HL-60 (cell line): ENCODE measurements at regions not wholly inside any gene's neighbourhood (a gene's known extent, or its start where the extent isn't known, plus 50 kb on each side); places are given as distances from the start of the nearest gene placed in this dataset.

Experiments
- DNase-seq, 2 experiments: peaks; one replicate each; pipeline ENCODE4 v3.0.0-alpha.2; 2010 to 2020; ENCODE audit warnings: low read depth in 1 of 2, low spot score in 1 of 2
- H3K27ac ChIP-seq: fragments of 250-450 bp; sonication (Bioruptor Pico); replicated peaks from 2 replicates; pipeline ENCODE4 v1.5.1; 2020; ENCODE audit warnings: mild to moderate bottlenecking, moderate library complexity
- H3K27me3 ChIP-seq: fragments of 250-450 bp; sonication (Bioruptor Pico); 2 replicates; pipeline ENCODE4 v1.5.1; 2021; ENCODE audit warnings: mild to moderate bottlenecking, moderate library complexity; ENCODE audit not compliant: insufficient read depth, poor library complexity, severe bottlenecking
- H3K4me3 ChIP-seq: replicated peaks from 2 replicates; pipeline ENCODE4 v1.5.1; 2011; ENCODE audit warnings: mild to moderate bottlenecking, control low read depth, low read length; ENCODE audit not compliant: insufficient read depth
- GABPA ChIP-seq: IDR thresholded peaks from 2 replicates; pipeline ENCODE4 v1.6.1; 2012; ENCODE audit warnings: low read depth
- POLR2AphosphoS5 ChIP-seq: IDR thresholded peaks from 2 replicates; pipeline ENCODE4 v1.6.1; 2012; ENCODE audit warnings: low read depth
- SPI1 ChIP-seq: IDR thresholded peaks from 2 replicates; pipeline ENCODE4 v1.6.1; 2012; ENCODE audit warnings: low read depth, mild to moderate bottlenecking, borderline replicate concordance
- TF ChIP-seq, protein P1 (sequence below): IDR thresholded peaks from one replicate; pipeline ENCODE4 v1.5.1; 2011; ENCODE audit warnings: low read length, control low read depth, inconsistent platforms; ENCODE audit not compliant: insufficient read depth
- TF ChIP-seq, protein P2 (sequence below): IDR thresholded peaks from 2 replicates; pipeline ENCODE4 v1.6.1; 2012; ENCODE audit warnings: low read depth; ENCODE audit not compliant: insufficient replicate concordance

DNA sequence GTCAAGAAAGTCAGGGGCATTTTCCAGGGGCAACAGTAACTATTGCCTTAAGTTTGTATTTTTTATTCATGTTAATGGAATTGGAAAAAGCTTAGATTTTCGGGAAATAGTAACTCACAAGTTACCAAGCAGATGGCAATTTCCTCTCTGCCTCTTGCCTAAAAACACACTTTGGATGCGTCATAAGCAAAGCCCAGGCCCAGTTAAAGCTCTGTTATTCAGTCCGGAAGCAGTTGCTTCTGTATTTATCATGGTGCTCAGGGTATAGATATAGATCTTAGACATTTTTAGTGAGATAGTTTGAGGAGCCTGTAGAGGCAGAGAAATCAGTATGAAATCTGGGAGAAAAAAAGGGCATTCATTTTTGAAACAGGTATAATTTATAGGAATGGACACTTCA is 260.3 kb upstream of the TNC start:
- H3K4me3 ChIP-seq = no peak overlapping the region
- no peak for DNase-seq
- no peak overlapping the region for H3K27ac ChIP-seq
- no peaks in the 10 kb centered on the region for H3K27me3 ChIP-seq
- no peak for TF ChIP-seq POLR2AphosphoS5
- TF ChIP-seq GABPA = no peak
- TF ChIP-seq SPI1 = no peak
- TF ChIP-seq, protein P1, sequence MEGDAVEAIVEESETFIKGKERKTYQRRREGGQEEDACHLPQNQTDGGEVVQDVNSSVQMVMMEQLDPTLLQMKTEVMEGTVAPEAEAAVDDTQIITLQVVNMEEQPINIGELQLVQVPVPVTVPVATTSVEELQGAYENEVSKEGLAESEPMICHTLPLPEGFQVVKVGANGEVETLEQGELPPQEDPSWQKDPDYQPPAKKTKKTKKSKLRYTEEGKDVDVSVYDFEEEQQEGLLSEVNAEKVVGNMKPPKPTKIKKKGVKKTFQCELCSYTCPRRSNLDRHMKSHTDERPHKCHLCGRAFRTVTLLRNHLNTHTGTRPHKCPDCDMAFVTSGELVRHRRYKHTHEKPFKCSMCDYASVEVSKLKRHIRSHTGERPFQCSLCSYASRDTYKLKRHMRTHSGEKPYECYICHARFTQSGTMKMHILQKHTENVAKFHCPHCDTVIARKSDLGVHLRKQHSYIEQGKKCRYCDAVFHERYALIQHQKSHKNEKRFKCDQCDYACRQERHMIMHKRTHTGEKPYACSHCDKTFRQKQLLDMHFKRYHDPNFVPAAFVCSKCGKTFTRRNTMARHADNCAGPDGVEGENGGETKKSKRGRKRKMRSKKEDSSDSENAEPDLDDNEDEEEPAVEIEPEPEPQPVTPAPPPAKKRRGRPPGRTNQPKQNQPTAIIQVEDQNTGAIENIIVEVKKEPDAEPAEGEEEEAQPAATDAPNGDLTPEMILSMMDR = no peak
- TF ChIP-seq, protein P2, sequence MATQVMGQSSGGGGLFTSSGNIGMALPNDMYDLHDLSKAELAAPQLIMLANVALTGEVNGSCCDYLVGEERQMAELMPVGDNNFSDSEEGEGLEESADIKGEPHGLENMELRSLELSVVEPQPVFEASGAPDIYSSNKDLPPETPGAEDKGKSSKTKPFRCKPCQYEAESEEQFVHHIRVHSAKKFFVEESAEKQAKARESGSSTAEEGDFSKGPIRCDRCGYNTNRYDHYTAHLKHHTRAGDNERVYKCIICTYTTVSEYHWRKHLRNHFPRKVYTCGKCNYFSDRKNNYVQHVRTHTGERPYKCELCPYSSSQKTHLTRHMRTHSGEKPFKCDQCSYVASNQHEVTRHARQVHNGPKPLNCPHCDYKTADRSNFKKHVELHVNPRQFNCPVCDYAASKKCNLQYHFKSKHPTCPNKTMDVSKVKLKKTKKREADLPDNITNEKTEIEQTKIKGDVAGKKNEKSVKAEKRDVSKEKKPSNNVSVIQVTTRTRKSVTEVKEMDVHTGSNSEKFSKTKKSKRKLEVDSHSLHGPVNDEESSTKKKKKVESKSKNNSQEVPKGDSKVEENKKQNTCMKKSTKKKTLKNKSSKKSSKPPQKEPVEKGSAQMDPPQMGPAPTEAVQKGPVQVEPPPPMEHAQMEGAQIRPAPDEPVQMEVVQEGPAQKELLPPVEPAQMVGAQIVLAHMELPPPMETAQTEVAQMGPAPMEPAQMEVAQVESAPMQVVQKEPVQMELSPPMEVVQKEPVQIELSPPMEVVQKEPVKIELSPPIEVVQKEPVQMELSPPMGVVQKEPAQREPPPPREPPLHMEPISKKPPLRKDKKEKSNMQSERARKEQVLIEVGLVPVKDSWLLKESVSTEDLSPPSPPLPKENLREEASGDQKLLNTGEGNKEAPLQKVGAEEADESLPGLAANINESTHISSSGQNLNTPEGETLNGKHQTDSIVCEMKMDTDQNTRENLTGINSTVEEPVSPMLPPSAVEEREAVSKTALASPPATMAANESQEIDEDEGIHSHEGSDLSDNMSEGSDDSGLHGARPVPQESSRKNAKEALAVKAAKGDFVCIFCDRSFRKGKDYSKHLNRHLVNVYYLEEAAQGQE = no peak

DNA sequence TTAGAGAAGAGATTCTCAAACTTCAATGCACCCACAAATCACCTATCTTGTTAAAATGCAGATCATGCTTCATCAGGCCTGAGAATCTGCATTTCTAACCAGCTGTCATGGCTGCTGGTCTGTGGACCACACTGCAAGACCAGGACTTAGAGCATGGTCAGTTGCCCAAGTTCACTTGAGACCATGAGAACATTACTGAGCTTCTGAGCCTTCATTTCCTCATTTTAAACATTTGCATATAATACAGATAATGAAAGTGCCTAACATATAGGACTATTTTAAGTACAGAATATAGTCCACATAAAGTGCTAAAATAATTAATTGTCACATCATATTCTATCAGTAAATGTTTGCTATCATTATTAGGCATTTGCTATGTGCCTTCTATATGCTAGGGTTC is 260.8 kb upstream of the TNC start:
- no peak for DNase-seq
- H3K4me3 ChIP-seq = no peak overlapping the region

DNA sequence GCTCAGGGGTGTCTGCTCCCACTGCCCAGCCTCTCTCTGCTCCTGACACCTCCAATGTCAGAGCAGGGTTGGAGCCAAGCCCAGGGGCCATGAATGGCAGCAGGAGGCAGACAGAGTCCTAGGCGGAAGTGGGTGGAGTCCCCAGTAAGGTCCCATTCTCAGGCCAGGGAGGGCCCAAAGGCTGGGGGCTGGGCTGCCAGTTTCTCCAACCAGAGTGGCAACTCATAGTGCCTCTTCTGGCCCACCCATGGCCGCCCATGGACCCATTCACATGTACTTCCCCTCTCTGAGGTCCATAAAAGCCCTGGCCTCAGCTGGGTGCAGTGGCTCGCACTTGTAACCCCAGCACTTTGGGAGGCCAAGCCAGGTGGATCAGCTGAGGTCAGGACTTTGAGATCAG is 261.8 kb upstream of the TNC start:
- TF ChIP-seq GABPA = no peak
- TF ChIP-seq SPI1 = no peak
- TF ChIP-seq, protein P2 = no peak
- TF ChIP-seq, protein P1 = no peak
- no peak for TF ChIP-seq POLR2AphosphoS5
- no peak overlapping the region for H3K4me3 ChIP-seq
- DNase-seq = no peak
- no peak overlapping the region for H3K27ac ChIP-seq
- no peaks in the 10 kb centered on the region for H3K27me3 ChIP-seq

More for the DNA sequence above, 260.8 kb upstream of the TNC start:
- Histone ChIP-seq H3K27ac (no peak overlapping the region), H3K27me3 (no peaks in the 10 kb centered on the region)
- no peak for TF ChIP-seq POLR2AphosphoS5
- TF ChIP-seq, protein P1 = no peak
- no peak for TF ChIP-seq SPI1
- TF ChIP-seq, protein P2 = no peak
- TF ChIP-seq GABPA = no peak
